ENCODE measurements at regions not wholly inside any gene's neighbourhood (a gene's known extent, or its start where the extent isn't known, plus 50 kb on each side); places are given as distances from the start of the nearest gene placed in this dataset.

GRCh38 chr15:62726461-62726860 lies 316.1 kb upstream of the TPM1 start:
- DNase-seq: no peak

DNA sequence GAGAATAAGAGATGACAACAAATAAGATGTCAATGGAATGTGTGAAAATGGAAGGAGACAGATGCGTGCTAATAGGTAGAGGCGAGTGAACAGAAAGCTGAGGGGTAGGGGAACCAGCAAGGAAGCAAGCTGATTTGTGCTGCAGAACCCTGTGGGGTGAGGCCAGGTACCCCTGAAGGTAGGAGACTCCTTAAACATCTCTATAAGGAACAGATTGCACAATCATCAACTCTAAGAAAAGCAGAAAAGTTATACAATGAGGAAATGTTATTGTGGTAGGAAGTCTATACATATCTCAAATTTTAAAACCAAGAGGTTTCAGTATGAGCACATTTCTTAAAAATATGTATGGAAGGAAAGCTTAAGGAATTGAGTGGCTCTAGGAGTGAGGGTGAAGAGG lies 315.0 kb upstream of the TPM1 start:
- no peak for DNase-seq

GRCh38 chr15:62730825-62731224 lies 311.7 kb upstream of the TPM1 start:
- no peak for DNase-seq

- DNase-seq: no peak
Measured at GRCh38 chr15:62732078-62732477, 310.5 kb upstream of the TPM1 start.

- DNase-seq: no peak
Measured at GRCh38 chr15:62734706-62735105, 307.8 kb upstream of the TPM1 start.

- no peak for DNase-seq
Measured at GRCh38 chr15:62736756-62737155, 305.8 kb upstream of the TPM1 start.

GRCh38 chr15:62737551-62737950 lies 305.0 kb upstream of the TPM1 start:
- no peak for DNase-seq

DNA sequence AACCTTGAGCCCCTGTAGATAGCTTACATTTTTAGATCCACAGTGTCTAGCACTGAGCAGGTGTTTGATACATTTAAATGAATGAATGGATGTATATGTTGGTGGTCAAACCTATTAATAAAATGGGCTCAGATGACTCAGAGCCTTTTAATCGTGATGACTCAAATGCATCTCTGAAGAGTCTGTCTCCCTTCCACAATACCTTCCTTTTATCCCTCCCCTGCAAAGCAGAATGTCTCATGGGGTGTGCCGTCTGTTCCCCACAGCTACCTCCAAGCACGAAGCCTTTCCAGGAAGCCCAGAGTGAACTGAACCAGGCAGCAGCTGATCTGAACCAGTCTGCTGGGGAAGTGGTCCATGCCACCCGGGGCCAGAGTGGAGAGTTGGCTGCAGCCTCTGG lies 303.5 kb upstream of the TPM1 start:
- DNase-seq: no peak

GRCh38 chr15:62739507-62739906 lies 303.0 kb upstream of the TPM1 start:
- no peak for DNase-seq

DNA sequence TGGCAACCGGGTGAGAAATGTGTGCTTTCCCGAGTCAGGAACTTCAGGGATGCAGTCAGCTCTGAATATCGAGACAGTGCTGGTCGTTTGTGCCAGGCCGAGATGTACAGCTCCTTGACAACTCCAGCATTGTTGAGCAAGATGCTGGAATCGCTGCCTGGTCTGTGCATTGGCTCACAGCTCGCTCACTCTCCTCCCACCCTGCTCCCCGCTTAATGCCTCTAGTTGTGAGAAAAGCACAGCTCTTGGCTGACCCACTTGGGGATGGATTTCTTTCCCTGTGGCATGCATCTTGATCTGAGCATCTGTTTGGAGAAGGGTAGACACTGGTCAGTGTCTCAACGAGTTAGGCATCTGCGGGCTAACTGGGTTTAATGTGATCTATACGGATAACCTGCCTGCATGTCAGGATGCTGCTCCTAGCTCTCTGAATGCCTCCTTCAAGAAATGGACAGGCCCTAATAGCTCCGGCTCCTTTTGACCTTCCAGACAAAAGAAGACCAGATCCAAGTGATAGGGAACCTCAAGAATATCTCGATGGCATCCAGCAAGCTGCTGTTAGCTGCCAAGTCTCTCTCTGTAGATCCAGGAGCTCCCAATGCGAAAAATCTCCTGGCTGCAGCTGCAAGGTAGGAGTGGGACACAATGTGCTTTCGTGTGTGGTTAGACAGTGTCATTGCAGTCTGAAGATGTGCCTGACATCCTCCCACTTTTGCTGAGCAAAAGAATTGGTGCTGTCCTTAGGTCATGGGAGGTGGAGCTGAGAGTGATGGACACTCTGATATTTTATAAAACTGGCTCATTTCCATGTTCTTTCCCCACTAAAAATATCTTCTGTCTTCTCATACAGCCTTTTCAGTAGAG lies 302.2 kb upstream of the TPM1 start:
- no peak for DNase-seq

DNA sequence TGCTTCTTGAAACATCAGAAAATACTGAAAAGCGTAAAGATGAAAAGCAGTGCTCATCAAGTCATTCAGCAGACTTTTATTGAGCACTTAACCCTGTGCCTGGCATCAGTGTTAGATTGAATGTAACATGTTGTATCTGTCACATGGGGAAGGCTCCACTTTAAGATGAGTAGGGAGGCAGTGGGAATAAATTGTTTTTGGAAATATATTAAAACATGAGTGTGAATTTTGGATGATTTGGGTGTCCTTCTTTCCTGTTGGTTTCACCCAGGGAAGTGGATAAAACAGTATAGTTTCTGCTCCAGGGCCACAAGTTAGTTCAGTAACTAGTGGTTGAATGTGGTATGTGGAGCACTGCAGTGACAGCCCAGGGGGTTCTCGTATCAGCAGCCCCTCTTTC lies 301.4 kb upstream of the TPM1 start:
- no peak for DNase-seq

GRCh38 chr15:62742409-62743171 lies 300.0 kb upstream of the TPM1 start:
- peak; percentile 10 for DNase-seq

DNA sequence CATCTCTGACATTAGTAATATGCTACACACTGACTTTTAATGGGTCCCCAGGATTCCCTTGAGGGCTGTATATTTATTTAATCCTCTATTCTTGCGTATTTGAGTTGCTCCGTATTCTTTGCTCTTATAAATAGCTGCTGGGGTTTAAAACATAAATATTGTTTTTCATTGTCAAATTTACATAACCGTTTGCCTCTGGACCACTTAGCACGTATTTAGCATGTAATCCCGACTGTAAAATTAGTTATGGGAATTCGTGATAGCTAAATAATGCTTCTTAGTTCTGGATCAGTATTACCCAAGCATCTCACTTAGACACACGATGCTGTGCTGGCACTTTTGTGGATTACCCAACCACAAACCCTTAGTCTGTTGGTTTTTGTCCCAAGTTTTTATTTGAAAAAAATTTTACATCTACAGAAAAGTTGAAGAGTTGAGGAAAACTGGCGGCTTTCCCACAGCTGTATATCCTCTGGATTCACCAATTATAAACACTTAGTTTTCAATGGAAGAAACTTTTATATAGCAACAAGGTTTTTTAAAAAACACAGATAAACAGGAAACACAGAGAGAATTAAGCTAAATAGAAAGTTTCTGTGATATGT lies 296.8 kb upstream of the TPM1 start:
- no peak for DNase-seq

GRCh38 chr15:62748196-62748595 lies 294.4 kb upstream of the TPM1 start:
- DNase-seq: no peak

GRCh38 chr15:62749036-62749815 lies 293.3 kb upstream of the TPM1 start:
- DNase-seq: no peak

- DNase-seq: no peak
Measured at GRCh38 chr15:62750471-62750870, 292.1 kb upstream of the TPM1 start.

DNA sequence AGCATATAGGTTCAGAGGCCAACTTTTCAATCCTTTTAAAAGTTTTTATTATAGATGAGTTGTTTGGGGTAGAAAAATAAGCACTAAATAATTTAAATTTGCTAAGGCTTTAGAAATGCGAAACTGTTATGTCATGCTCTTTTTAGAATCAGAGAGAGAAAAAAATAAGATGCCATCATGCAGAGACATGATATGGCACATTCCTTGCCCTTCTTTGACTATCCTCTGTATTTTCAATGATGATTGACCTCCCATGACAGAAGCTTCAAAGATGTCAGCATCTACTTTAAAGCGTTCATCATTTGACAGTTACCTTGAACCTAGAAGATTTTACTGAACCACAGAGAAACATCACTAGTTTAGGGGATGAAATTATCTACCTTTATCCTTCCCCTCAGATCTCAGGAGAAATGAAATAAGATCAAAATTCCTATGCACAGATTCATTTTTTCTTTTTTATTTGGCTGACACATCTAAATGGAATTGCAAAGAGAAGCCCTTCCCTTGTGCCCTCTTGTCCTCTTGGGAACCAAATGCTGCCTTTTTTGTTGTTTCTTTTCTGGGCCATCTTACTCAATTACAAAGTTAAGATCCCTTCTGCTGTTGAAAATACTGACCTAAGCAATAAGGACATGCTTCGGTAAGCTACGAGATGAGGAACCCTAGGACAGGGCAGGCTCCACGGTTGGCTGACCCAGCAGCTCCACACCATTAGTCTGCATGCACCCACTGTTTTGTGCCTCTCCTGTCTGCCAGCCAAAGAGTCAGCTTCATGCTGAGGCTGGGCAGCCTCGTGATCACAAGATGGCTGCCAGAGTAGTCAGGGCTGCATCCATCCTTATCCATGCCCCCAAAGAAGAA lies 289.7 kb upstream of the TPM1 start:
- DNase-seq: no peak

GRCh38 chr15:62753518-62754221 lies 288.9 kb upstream of the TPM1 start:
- no peak for DNase-seq

DNA sequence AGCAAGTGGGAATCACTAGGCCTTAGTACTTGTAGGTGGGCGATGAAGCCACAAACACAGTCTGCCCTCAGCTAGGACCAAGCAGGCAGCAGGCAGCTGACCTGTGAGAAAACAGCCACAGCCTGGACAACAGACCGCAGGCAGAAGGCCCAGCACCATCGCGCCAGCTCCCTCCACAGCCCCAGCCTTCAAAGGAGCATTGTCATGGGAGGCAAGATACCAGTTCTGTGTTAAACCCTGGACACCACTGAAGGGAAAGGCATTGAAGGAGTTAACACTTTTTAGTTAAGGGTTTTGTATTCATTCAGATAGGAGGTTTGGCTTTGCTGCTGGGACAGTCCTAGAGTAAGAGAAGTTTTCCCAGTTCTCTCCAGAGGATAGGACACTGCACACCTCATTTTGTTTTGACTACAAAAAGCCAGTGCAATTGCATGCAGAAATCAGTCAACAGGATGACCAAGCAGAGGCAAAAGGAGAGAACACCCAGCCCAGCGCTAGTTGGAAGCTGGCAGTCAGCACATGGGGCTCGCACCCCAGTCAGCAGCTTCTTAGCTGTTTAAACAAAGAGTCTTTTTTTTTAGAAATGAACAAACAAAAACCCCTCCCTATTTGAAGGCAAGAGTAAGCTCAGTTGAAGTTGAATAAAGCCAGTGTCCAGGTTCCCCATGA lies 286.1 kb upstream of the TPM1 start:
- DNase-seq: no peak

DNA sequence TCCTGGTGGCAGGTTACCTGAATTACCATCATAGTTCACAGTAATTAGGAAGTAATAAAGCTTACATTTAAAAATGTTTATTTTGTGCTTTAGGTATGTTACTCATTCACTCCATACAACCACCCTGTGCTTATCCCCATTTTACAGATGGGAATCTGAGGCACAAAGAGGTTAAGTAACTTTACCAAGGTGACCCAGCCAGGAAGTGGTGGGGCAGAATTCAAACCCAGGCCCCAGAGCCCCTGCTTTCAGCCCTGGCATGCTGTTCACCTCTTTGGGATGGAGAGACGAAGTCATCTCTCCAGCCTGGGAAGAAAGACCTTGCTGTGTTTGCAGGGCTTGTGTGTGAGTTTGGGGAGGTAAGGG lies 285.6 kb upstream of the TPM1 start:
- no peak for DNase-seq

DNA sequence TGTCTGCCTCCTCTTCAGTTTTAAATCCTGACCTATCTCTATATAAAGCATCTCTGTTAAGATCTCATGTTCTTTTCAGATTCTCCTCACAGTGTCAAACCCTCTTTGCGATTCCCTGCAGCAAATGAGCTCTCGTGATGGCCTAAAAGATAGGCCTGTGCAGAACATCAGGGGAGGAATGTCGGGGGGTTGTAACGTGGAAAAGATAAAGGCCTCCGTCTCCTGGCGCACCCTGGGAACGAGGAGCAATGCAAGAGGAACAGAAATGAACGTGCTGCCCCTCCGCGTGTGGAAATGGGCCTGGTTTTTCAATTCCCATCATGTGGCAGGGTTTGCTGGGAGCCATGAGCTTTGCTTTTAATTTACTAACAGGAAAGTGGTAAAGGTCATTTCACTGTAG lies 285.0 kb upstream of the TPM1 start:
- no peak for DNase-seq
